ENCODE measurements at regions not wholly inside any gene's neighbourhood (a gene's known extent, or its start where the extent isn't known, plus 50 kb on each side); places are given as distances from the start of the nearest gene placed in this dataset.
"Not testable (repeated sequence)": the region's sequence is repeated elsewhere in the genome, so short reads cannot be mapped to it uniquely, and the experiment has no call there.

DNA sequence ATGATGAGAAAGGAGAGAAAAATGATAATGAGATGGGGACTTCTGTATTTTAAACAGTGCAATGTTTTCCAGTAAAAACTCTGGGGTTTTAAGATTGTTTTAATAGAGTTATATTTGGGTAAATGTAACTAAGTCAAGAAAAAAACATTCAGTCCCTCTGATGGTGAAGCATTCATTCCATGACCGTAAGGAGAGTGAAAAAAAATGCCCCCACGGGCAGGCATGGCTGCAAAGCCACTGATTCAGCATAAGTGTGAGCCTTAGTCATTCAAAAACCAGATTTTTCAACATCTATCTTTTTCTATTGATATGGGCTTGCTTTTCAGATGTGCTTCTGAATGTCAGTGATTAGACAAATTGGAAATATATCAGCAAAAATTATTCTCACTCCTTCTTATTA is 957.8 kb downstream of the SLC4A3 start:
- Histone ChIP-seq H3K4me3 (ENCODE audit: low read depth, low read length) (no peak overlapping the region), H3K36me3 (ENCODE audit: insufficient read depth, low read length) (no peaks in the 10 kb centered on the region), H2AFZ (ENCODE audit: low read length, unreplicated experiment) (no peak overlapping the region), H3K27ac (ENCODE audit: low read depth, low read length) (no peak overlapping the region), H3K27me3 (ENCODE audit: insufficient read depth, low read length) (no peaks in the 10 kb centered on the region), H3K79me2 (ENCODE audit: control insufficient read depth, insufficient read depth, low read length, unreplicated experiment) (no peaks in the 10 kb centered on the region), H3K4me1 (ENCODE audit: control insufficient read depth, insufficient read depth, low read length, unreplicated experiment) (no peaks in the 10 kb centered on the region)

DNA sequence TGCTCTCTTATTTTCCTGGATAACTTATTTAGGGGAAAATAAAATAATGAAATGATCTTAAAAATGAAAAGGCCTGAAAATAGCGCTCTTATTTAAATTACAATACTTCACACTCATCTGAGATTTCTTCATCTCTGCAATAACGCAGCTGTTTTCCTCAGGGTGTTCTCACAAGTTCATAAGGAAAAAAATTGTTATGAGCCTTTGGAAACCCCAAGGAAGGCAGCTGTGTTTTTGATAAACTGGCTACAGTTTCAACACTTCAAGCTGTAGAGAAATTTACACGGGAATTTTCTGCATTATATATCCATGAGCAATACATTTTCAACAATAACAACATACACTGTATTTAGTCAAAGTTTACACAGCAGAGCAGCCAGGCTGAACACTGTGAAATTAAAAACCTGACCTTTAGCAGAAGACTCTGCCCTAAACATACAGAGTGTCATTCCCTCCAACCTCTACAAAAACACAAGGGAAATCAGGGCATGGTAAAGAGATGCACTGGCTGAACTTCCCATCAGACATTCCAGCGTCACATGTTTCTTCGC is 959.6 kb downstream of the SLC4A3 start:
- Histone ChIP-seq H3K79me2 (ENCODE audit: control insufficient read depth, insufficient read depth, low read length, unreplicated experiment) (no peaks in the 10 kb centered on the region), H3K27me3 (ENCODE audit: insufficient read depth, low read length) (no peaks in the 10 kb centered on the region), H3K4me1 (ENCODE audit: control insufficient read depth, insufficient read depth, low read length, unreplicated experiment) (no peaks in the 10 kb centered on the region), H3K36me3 (ENCODE audit: insufficient read depth, low read length) (no peaks in the 10 kb centered on the region), H3K27ac (ENCODE audit: low read depth, low read length) (no peak overlapping the region), H2AFZ (ENCODE audit: low read length, unreplicated experiment) (no peak overlapping the region), H3K4me3 (ENCODE audit: low read depth, low read length) (no peak overlapping the region)

GRCh38 chr2:220588148-220588547 is 960.7 kb downstream of the SLC4A3 start:
- no peaks in the 10 kb centered on the region for H3K79me2 ChIP-seq (ENCODE audit: control insufficient read depth, insufficient read depth, low read length, unreplicated experiment)
- H3K36me3 ChIP-seq (ENCODE audit: insufficient read depth, low read length) = no peaks in the 10 kb centered on the region
- no peak overlapping the region for H2AFZ ChIP-seq (ENCODE audit: low read length, unreplicated experiment)
- H3K27ac ChIP-seq (ENCODE audit: low read depth, low read length) = no peak overlapping the region
- H3K4me3 ChIP-seq (ENCODE audit: low read depth, low read length) = no peak overlapping the region
- no peaks in the 10 kb centered on the region for H3K4me1 ChIP-seq (ENCODE audit: control insufficient read depth, insufficient read depth, low read length, unreplicated experiment)
- no peaks in the 10 kb centered on the region for H3K27me3 ChIP-seq (ENCODE audit: insufficient read depth, low read length)

DNA sequence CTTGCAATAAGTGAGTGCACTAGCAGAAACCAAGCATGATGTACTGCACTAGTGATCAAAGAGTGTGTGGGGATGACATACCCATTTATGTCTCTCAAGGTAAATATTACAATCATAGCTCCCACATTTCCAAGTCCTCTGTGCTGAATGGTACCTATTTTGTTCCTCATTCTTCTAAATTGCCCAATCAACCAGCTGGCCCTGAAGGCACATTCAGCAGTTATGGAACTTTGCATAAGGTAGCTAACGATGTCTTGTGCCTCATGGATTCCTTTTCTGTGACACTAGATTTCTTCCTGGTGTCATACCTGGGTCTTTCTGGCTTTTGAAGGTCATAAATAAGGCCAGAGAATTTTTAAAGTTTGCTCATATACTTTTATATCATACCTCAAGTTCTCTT is 963.0 kb downstream of the SLC4A3 start:
- Histone ChIP-seq H3K27ac (ENCODE audit: low read depth, low read length) (no peak overlapping the region), H3K36me3 (ENCODE audit: insufficient read depth, low read length) (no peaks in the 10 kb centered on the region), H3K4me1 (ENCODE audit: control insufficient read depth, insufficient read depth, low read length, unreplicated experiment) (no peaks in the 10 kb centered on the region), H2AFZ (ENCODE audit: low read length, unreplicated experiment) (no peak overlapping the region), H3K79me2 (ENCODE audit: control insufficient read depth, insufficient read depth, low read length, unreplicated experiment) (no peaks in the 10 kb centered on the region), H3K4me3 (ENCODE audit: low read depth, low read length) (no peak overlapping the region), H3K27me3 (ENCODE audit: insufficient read depth, low read length) (no peaks in the 10 kb centered on the region)

- no peaks in the 10 kb centered on the region for H3K36me3 ChIP-seq (ENCODE audit: insufficient read depth, low read length)
- H3K4me3 ChIP-seq (ENCODE audit: low read depth, low read length) = no peak overlapping the region
- H3K4me1 ChIP-seq (ENCODE audit: control insufficient read depth, insufficient read depth, low read length, unreplicated experiment) = no peaks in the 10 kb centered on the region
- no peaks in the 10 kb centered on the region for H3K27me3 ChIP-seq (ENCODE audit: insufficient read depth, low read length)
- H3K27ac ChIP-seq (ENCODE audit: low read depth, low read length) = no peak overlapping the region
- no peaks in the 10 kb centered on the region for H3K79me2 ChIP-seq (ENCODE audit: control insufficient read depth, insufficient read depth, low read length, unreplicated experiment)
- no peak overlapping the region for H2AFZ ChIP-seq (ENCODE audit: low read length, unreplicated experiment)
Observed at GRCh38 chr2:220593526-220593925, 966.1 kb downstream of the SLC4A3 start.

DNA sequence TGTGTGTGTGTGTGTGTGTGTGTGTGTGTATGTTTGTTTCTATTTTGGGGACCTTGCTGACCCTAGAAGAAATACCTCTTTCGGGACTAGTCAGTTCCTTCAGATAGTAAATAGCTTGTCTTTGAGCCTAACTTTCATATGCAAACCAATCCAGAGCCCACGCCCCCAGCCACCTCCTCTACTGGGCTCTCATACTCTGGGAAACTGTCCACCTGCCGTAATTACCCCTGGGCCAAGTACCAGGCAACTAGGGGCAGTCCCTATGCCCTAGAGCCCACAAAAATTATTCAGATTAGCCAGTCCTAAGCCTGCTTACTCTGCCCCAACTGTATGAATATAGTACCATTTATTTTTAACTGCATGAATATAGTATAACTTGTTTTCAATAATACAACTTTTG is 970.4 kb downstream of the EPHA4 start:
- no peak overlapping the region for H3K4me3 ChIP-seq (ENCODE audit: low read depth, low read length)

DNA sequence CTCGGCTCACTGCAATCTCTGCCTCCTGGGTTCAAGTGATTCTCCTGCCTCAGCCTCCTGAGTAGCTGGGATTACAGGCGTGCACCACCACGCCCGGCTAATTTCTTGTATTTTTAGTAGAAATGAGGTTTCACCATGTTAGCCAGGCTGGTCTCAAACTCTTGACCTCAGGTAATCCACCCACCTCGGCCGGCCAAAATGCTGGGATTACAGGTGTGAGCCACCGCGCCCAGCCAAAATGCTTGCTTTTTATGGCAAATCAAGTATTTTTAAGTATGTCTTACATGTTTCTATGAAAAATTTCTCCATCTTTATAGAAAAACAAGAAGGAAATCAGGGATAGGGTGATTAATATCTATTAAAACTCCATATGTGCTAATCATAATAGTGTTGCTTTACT is 959.1 kb downstream of the EPHA4 start:
- not testable (repeated sequence) for H3K27me3 ChIP-seq (ENCODE audit: insufficient read depth, low read length); H3K36me3 ChIP-seq (ENCODE audit: insufficient read depth, low read length)

More for the DNA sequence above, 970.4 kb downstream of the EPHA4 start:
- H3K27ac ChIP-seq (ENCODE audit: low read depth, low read length) = no peak overlapping the region
- H3K36me3 ChIP-seq (ENCODE audit: insufficient read depth, low read length) = no peaks in the 10 kb centered on the region
- no peaks in the 10 kb centered on the region for H3K79me2 ChIP-seq (ENCODE audit: control insufficient read depth, insufficient read depth, low read length, unreplicated experiment)
- H3K27me3 ChIP-seq (ENCODE audit: insufficient read depth, low read length) = no peaks in the 10 kb centered on the region
- no peaks in the 10 kb centered on the region for H3K4me1 ChIP-seq (ENCODE audit: control insufficient read depth, insufficient read depth, low read length, unreplicated experiment)
- no peak overlapping the region for H2AFZ ChIP-seq (ENCODE audit: low read length, unreplicated experiment)

GRCh38 chr2:220614064-220614463 is 958.0 kb downstream of the EPHA4 start:
- Histone ChIP-seq H3K4me1 (ENCODE audit: control insufficient read depth, insufficient read depth, low read length, unreplicated experiment) (no peaks in the 10 kb centered on the region), H2AFZ (ENCODE audit: low read length, unreplicated experiment) (no peak overlapping the region), H3K4me3 (ENCODE audit: low read depth, low read length) (no peak overlapping the region), H3K27me3 (ENCODE audit: insufficient read depth, low read length) (no peaks in the 10 kb centered on the region), H3K36me3 (ENCODE audit: insufficient read depth, low read length) (no peaks in the 10 kb centered on the region), H3K27ac (ENCODE audit: low read depth, low read length) (no peak overlapping the region), H3K79me2 (ENCODE audit: control insufficient read depth, insufficient read depth, low read length, unreplicated experiment) (no peaks in the 10 kb centered on the region)

More for the DNA sequence above, 959.1 kb downstream of the EPHA4 start:
- not testable (repeated sequence) for H2AFZ ChIP-seq (ENCODE audit: low read length, unreplicated experiment); H3K79me2 ChIP-seq (ENCODE audit: control insufficient read depth, insufficient read depth, low read length, unreplicated experiment); H3K4me1 ChIP-seq (ENCODE audit: control insufficient read depth, insufficient read depth, low read length, unreplicated experiment); H3K4me3 ChIP-seq (ENCODE audit: low read depth, low read length); H3K27ac ChIP-seq (ENCODE audit: low read depth, low read length)

- H3K27me3 ChIP-seq (ENCODE audit: insufficient read depth, low read length) = no peaks in the 10 kb centered on the region
- no peaks in the 10 kb centered on the region for H3K36me3 ChIP-seq (ENCODE audit: insufficient read depth, low read length)
- no peak overlapping the region for H2AFZ ChIP-seq (ENCODE audit: low read length, unreplicated experiment)
- no peaks in the 10 kb centered on the region for H3K4me1 ChIP-seq (ENCODE audit: control insufficient read depth, insufficient read depth, low read length, unreplicated experiment)
- no peaks in the 10 kb centered on the region for H3K79me2 ChIP-seq (ENCODE audit: control insufficient read depth, insufficient read depth, low read length, unreplicated experiment)
- H3K4me3 ChIP-seq (ENCODE audit: low read depth, low read length) = no peak overlapping the region
- no peak overlapping the region for H3K27ac ChIP-seq (ENCODE audit: low read depth, low read length)
Observed at GRCh38 chr2:220619525-220620220, 952.4 kb downstream of the EPHA4 start.

DNA sequence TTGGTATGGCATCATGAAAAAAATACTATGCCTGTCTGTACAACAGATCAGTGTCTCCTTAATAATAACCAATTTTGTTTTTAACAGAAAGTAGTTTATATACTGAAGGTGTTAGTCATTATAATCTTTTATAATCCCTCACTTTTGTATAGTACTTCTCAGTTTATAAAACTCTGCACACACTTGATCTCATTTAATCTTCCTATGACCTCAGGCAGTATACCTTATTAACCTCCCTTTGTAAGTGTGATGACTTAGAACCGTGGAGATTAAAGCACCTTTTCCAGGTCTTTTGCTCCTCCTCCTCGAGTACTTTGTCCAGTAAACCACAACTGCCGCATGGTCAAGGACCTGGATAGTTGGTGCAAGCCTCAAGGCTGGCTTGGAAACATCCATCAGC is 945.5 kb downstream of the EPHA4 start:
- Histone ChIP-seq H3K79me2 (ENCODE audit: control insufficient read depth, insufficient read depth, low read length, unreplicated experiment) (no peaks in the 10 kb centered on the region), H3K4me3 (ENCODE audit: low read depth, low read length) (no peak overlapping the region), H3K27me3 (ENCODE audit: insufficient read depth, low read length) (no peaks in the 10 kb centered on the region), H3K36me3 (ENCODE audit: insufficient read depth, low read length) (no peaks in the 10 kb centered on the region), H3K27ac (ENCODE audit: low read depth, low read length) (no peak overlapping the region), H2AFZ (ENCODE audit: low read length, unreplicated experiment) (no peak overlapping the region), H3K4me1 (ENCODE audit: control insufficient read depth, insufficient read depth, low read length, unreplicated experiment) (no peaks in the 10 kb centered on the region)

GRCh38 chr2:220628252-220628651 is 943.9 kb downstream of the EPHA4 start:
- Histone ChIP-seq H3K27ac (ENCODE audit: low read depth, low read length) (no peak overlapping the region), H3K4me3 (ENCODE audit: low read depth, low read length) (no peak overlapping the region), H3K36me3 (ENCODE audit: insufficient read depth, low read length) (no peaks in the 10 kb centered on the region), H3K4me1 (ENCODE audit: control insufficient read depth, insufficient read depth, low read length, unreplicated experiment) (no peaks in the 10 kb centered on the region), H3K79me2 (ENCODE audit: control insufficient read depth, insufficient read depth, low read length, unreplicated experiment) (no peaks in the 10 kb centered on the region), H2AFZ (ENCODE audit: low read length, unreplicated experiment) (no peak overlapping the region), H3K27me3 (ENCODE audit: insufficient read depth, low read length) (no peaks in the 10 kb centered on the region)
